ENCODE measurements at regions not wholly inside any gene's neighbourhood (a gene's known extent, or its start where the extent isn't known, plus 50 kb on each side); places are given as distances from the start of the nearest gene placed in this dataset.
A peak's percentile ranks its signal among the peaks of the same experiment; 100 is the strongest.

DNA sequence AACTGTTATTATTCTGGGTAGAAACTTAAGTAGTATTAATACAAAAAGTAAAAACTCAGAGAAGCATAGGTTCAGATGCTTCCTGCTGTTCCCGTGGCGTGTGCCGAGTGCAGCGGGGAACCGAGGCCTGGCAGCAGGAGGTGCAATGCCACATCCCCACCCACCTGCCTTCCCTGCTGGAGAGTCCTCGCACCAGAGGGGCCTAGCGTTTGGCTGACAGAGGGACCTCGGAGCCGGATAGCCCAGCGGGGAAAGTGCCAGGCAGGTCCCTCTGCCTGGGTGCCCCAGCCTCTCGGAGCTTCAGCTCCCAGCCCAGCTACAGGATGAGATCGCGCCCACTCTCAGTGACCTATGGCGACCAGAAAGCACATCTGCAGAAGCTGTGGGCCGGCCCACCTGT is 169.6 kb upstream of the GSE1 start:
- Histone ChIP-seq H3K27me3 (ENCODE audit: insufficient read depth, low read depth, low read length) (no peaks in the 10 kb centered on the region), H3K9me3 (ENCODE audit: low read length) (no peaks in the 10 kb centered on the region), H3K4me3 (ENCODE audit: low read length) (no peak overlapping the region), H3K9me2 (ENCODE audit: insufficient read depth, low read length) (no peaks in the 10 kb centered on the region), H3F3A (ENCODE audit: insufficient read depth, low read length, poor library complexity, severe bottlenecking) (no peaks in the 10 kb centered on the region), H3K36me3 (ENCODE audit: insufficient read depth, low read length) (no peaks in the 10 kb centered on the region), H3K79me2 (replicated peaks; ENCODE audit: insufficient read depth, low read length) (no peaks in the 10 kb centered on the region), H3K9ac (ENCODE audit: low read length) (no peak overlapping the region), H4K20me1 (ENCODE audit: insufficient read depth) (no peaks in the 10 kb centered on the region), H3K27ac (ENCODE audit: low read length) (no peak overlapping the region), H2AFZ (ENCODE audit: low read depth, low read length) (no peak overlapping the region), H3K4me2 (ENCODE audit: low read length) (no peak overlapping the region)
- TF ChIP-seq POLR2AphosphoS5 (IDR thresholded peaks at IDR 0.05) (no peak), EP300 (conservative IDR thresholded peaks at IDR 0.05; ENCODE audit: poor library complexity, severe bottlenecking) (no peak), REST (IDR thresholded peaks at IDR 0.05; ENCODE audit: borderline replicate concordance) (no peak), EZH2 (IDR thresholded peaks at IDR 0.05; ENCODE audit: borderline replicate concordance, insufficient read depth, low read length, poor library complexity, severe bottlenecking) (no peak), MXI1 (conservative IDR thresholded peaks at IDR 0.05; ENCODE audit: poor library complexity, severe bottlenecking) (no peak), TAF1 (IDR thresholded peaks at IDR 0.05; ENCODE audit: low read depth) (no peak), SMC3 (conservative IDR thresholded peaks at IDR 0.05; ENCODE audit: poor library complexity) (no peak)
- TF ChIP-seq, protein P1, sequence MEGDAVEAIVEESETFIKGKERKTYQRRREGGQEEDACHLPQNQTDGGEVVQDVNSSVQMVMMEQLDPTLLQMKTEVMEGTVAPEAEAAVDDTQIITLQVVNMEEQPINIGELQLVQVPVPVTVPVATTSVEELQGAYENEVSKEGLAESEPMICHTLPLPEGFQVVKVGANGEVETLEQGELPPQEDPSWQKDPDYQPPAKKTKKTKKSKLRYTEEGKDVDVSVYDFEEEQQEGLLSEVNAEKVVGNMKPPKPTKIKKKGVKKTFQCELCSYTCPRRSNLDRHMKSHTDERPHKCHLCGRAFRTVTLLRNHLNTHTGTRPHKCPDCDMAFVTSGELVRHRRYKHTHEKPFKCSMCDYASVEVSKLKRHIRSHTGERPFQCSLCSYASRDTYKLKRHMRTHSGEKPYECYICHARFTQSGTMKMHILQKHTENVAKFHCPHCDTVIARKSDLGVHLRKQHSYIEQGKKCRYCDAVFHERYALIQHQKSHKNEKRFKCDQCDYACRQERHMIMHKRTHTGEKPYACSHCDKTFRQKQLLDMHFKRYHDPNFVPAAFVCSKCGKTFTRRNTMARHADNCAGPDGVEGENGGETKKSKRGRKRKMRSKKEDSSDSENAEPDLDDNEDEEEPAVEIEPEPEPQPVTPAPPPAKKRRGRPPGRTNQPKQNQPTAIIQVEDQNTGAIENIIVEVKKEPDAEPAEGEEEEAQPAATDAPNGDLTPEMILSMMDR (IDR thresholded peaks at IDR 0.05; ENCODE audit: poor library complexity, severe bottlenecking) = no peak

DNA sequence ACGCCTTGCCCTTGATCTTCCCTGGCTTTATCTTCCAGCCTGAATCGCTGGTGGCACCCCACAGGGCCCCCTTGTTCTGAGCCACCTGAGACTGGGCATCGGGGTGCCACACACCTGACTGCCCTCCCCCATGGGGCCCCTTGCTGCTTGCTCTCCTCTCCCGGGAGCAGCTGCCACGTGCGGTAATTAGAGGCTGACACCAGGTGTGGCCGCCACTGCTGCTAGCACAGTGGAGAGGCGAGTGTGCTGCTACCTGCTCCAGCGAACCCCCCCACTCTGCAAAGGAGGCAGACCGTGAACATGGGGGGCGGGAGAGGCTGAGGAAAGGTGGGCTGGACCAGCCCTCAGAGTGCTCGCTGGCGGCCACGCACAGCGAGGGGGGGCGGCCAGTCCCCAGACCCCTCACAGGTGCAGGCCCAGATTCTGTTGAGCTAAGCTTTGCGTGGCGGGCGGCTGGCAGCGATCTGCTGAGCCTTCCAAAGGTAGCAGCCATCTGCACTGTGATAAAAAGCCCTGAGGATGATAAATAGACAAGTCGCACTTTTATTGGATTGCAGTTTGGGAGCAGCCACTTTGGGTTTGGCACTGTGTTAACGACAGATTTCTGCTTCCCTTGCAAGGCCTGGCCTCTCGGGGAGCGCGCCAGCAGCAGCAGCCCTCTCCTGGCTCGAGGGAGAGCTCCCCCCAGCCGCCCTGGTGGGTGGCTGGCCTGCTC is 167.9 kb upstream of the GSE1 start:
- peak overlapping the region; percentile 37 for H3K4me3 ChIP-seq (ENCODE audit: low read length)
- H3K9ac ChIP-seq (ENCODE audit: low read length) = peak overlapping the region; percentile 52

More for the DNA sequence above, 167.9 kb upstream of the GSE1 start:
- Histone ChIP-seq H3K36me3 (ENCODE audit: insufficient read depth, low read length) (no peaks in the 10 kb centered on the region), H3F3A (ENCODE audit: insufficient read depth, low read length, poor library complexity, severe bottlenecking) (no peaks in the 10 kb centered on the region), H3K79me2 (replicated peaks; ENCODE audit: insufficient read depth, low read length) (no peaks in the 10 kb centered on the region), H4K20me1 (ENCODE audit: insufficient read depth) (no peaks in the 10 kb centered on the region), H2AFZ (ENCODE audit: low read depth, low read length) (no peak overlapping the region), H3K4me2 (ENCODE audit: low read length) (peak overlapping the region; percentile 19), H3K9me3 (ENCODE audit: low read length) (no peaks in the 10 kb centered on the region), H3K27me3 (ENCODE audit: insufficient read depth, low read depth, low read length) (no peaks in the 10 kb centered on the region), H3K27ac (ENCODE audit: low read length) (peak overlapping the region; percentile 65), H3K9me2 (ENCODE audit: insufficient read depth, low read length) (no peaks in the 10 kb centered on the region)
- TF ChIP-seq TAF1 (IDR thresholded peaks at IDR 0.05; ENCODE audit: low read depth) (no peak), EP300 (conservative IDR thresholded peaks at IDR 0.05; ENCODE audit: poor library complexity, severe bottlenecking) (no peak), EZH2 (IDR thresholded peaks at IDR 0.05; ENCODE audit: borderline replicate concordance, insufficient read depth, low read length, poor library complexity, severe bottlenecking) (no peak), REST (IDR thresholded peaks at IDR 0.05; ENCODE audit: borderline replicate concordance) (no peak), POLR2AphosphoS5 (IDR thresholded peaks at IDR 0.05) (peak; percentile 47), MXI1 (conservative IDR thresholded peaks at IDR 0.05; ENCODE audit: poor library complexity, severe bottlenecking) (peak; percentile 44), RAD21 (conservative IDR thresholded peaks at IDR 0.05) (peak; percentile 17), SMC3 (conservative IDR thresholded peaks at IDR 0.05; ENCODE audit: poor library complexity) (peak; percentile 27)
- TF ChIP-seq, protein P1 (IDR thresholded peaks at IDR 0.05; ENCODE audit: poor library complexity, severe bottlenecking) = peak; percentile 41
